GM06990 (cell line): ENCODE measurements at regions not wholly inside any gene's neighbourhood (a gene's known extent, or its start where the extent isn't known, plus 50 kb on each side); places are given as distances from the start of the nearest gene placed in this dataset.
"Not testable (repeated sequence)": the region's sequence is repeated elsewhere in the genome, so short reads cannot be mapped to it uniquely, and the experiment has no call there.

ENCODE experiments used
- DNase-seq: peaks from one replicate; pipeline ENCODE4 v3.0.0-alpha.2; 2011; ENCODE audit not compliant: insufficient read length; ENCODE audit errors: extremely low read depth
- H3K27me3 ChIP-seq: replicated peaks from 2 replicates; pipeline ENCODE4 v1.6.0; 2011; ENCODE audit warnings: low read length; ENCODE audit not compliant: control insufficient read depth, insufficient read depth
- H3K36me3 ChIP-seq: 2 replicates; pipeline ENCODE4 v1.5.1; 2011; ENCODE audit warnings: low read length; ENCODE audit not compliant: control insufficient read depth, insufficient read depth
- H3K4me3 ChIP-seq: replicated peaks from 2 replicates; pipeline ENCODE4 v1.5.1; 2011; ENCODE audit warnings: low read depth, mild to moderate bottlenecking, control low read depth, low read length
- TF ChIP-seq, protein P1 (sequence below): IDR thresholded peaks from 2 replicates; pipeline ENCODE4 v1.5.1; 2011; ENCODE audit warnings: low read length, control low read depth, mild to moderate bottlenecking, inconsistent platforms; ENCODE audit not compliant: insufficient read depth, poor library complexity, severe bottlenecking

DNA sequence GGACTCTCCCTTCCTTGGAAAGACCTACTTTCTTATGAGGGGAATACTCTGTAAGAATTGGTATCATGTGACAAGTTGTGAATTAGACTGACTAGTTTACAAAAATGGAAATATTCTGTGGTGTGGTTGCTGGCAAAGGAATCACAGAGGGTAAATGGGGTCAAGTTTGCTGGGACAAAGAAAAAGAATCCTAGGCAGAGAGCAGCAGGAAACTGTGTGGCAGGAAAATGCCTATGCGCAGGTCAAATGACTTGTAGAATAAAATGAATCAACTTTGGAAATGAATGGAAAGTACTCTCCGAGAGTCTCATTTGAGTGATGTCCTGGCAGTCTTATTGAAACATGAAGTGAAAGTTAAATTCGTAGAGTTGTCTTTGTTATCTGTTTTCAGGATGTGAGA, 1250.7 kb downstream of the UQCRFS1 start:
- no peaks in the 10 kb centered on the region for H3K27me3 ChIP-seq
- TF ChIP-seq, protein P1, sequence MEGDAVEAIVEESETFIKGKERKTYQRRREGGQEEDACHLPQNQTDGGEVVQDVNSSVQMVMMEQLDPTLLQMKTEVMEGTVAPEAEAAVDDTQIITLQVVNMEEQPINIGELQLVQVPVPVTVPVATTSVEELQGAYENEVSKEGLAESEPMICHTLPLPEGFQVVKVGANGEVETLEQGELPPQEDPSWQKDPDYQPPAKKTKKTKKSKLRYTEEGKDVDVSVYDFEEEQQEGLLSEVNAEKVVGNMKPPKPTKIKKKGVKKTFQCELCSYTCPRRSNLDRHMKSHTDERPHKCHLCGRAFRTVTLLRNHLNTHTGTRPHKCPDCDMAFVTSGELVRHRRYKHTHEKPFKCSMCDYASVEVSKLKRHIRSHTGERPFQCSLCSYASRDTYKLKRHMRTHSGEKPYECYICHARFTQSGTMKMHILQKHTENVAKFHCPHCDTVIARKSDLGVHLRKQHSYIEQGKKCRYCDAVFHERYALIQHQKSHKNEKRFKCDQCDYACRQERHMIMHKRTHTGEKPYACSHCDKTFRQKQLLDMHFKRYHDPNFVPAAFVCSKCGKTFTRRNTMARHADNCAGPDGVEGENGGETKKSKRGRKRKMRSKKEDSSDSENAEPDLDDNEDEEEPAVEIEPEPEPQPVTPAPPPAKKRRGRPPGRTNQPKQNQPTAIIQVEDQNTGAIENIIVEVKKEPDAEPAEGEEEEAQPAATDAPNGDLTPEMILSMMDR = no peak
- DNase-seq = no peak

DNA sequence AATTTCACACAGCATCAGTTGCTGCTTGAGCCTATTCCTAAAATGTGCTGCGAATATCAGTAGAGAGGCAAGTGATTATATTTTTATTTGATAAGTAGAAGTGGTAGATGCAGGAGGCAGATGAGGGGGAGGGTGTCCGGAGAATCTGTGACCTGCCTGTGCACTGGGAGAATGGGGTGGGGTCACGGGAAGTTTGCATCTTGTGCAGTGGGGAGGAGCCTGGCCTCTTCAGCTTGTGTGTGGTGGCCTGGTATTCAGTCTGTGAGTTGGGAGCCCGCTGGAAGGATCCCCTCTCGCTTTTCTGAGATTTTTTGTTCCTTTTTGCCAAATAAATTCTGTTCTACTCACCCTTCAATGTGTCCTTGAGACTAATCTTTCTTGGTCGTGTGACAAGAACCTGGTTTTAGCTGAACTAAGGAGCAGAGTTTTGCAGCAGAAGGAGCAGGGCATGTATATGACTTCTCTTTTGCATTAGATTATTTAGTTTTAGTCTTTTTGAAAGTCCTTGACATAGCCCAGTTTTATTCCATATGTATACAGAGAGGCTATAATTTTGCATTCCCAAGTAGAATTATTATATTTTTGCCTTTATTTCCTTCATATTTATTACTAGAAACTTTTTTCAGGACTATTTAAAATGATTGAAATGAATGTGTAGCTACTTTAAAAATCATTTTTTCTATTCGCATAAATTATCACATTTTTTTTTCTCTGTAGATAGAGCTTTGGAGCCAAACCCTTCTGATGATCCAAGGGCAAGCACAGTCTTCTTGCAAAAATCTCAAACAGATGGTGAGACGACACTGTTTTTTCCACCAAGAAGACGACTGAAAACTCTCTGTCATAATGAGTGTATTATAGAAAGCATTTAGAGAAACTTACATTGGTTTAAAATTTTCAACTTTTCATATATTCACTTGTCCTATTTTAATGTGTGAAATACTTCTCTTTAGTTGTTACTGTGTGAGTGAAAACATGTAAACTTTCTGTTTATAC, 1257.2 kb downstream of the UQCRFS1 start:
- H3K4me3 ChIP-seq = no peak overlapping the region
- TF ChIP-seq, protein P1 = no peak
- DNase-seq = no peak
- H3K27me3 ChIP-seq = no peaks in the 10 kb centered on the region
- no peaks in the 10 kb centered on the region for H3K36me3 ChIP-seq

More for the DNA sequence above, 1250.7 kb downstream of the UQCRFS1 start:
- H3K4me3 ChIP-seq = no peak overlapping the region
- no peaks in the 10 kb centered on the region for H3K36me3 ChIP-seq

DNA sequence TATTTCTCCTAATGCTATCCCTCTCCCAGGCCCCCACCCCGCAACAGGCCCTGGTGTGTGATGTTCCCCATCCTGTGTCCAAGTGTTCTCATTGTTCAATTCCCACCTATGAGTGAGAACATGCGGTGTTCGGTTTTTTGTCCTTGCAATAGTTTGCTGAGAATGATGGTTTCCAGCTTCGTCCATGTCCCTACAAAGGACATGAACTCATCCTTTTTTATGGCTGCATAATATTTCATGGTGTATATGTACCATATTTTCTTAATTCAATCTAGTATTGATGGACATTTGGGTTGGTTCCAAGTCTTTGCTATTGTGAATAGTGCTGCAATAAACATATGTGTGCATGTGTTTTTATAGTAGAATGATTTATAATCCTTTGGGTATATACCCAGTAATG, 1270.3 kb downstream of the UQCRFS1 start:
- H3K4me3 ChIP-seq, DNase-seq, H3K27me3 ChIP-seq, H3K36me3 ChIP-seq: not testable (repeated sequence)

DNA sequence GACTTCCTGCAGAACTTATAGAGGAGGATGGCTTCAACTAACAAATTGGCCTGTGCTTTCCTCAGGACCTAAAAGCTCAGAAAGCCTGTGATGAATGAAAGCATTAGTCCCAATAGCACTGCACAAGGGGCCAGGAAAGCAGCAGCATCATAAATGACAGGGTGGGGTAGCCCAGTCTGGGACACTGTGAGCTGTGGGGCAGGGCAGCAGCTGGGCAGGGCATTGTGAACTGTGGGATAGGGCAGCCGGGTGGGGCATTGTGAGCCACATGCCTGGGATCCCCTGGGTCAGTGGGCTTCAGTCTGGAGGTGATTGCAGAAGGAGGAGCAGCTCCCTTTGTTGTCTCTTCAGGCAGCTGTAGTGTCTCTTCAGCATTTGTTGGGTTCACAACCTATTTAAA, 1276.8 kb downstream of the UQCRFS1 start:
- DNase-seq = no peak
- H3K36me3 ChIP-seq = no peaks in the 10 kb centered on the region
- no peak overlapping the region for H3K4me3 ChIP-seq
- TF ChIP-seq, protein P1 = no peak
- no peaks in the 10 kb centered on the region for H3K27me3 ChIP-seq

DNA sequence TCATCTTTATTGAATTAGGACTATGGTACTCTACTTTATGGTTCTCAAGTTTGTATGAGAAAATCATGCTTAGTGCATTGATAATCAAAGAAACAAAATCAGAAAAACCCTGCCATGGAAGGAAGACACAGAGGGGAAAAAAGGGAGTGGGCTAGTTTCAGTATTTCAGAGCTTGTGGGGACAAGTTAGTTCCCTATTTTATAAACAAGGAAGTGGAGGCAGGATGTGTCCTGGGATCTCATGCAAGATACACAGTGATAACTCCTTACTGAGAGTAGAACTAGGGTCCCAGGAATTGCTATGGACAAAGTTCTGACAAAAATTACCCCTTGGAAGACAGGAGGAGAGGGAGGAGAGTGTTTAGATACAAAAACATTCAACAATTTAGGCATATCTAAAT, 1277.3 kb downstream of the UQCRFS1 start:
- TF ChIP-seq, protein P1 = no peak
- H3K4me3 ChIP-seq = no peak overlapping the region
- DNase-seq = no peak
- no peaks in the 10 kb centered on the region for H3K27me3 ChIP-seq
- H3K36me3 ChIP-seq = no peaks in the 10 kb centered on the region

DNA sequence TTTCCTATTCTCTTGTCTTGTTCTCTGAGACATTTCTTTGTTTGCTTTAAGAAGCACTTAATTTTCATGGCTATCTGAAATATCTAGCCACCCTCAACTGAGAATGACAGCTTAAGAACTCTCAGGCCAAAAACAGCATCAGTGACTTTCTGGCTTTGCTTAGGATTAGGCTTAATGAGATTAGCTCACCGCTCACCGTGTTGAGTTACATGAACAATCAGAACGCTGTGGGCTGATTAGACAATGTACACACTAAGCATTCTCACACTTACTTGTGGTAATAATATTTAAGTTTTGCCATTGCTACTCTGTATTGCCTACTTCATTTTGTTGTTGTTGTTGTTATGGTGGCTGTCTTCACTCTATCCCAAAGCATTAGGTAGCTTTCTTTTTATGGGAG, 1283.6 kb downstream of the UQCRFS1 start:
- DNase-seq = no peak
- Histone ChIP-seq H3K27me3 (no peaks in the 10 kb centered on the region), H3K36me3 (no peaks in the 10 kb centered on the region), H3K4me3 (no peak overlapping the region)
- TF ChIP-seq, protein P1 = no peak
